T1000 (cell line): ENCODE measurements at regions not wholly inside any gene's neighbourhood (a gene's known extent, or its start where the extent isn't known, plus 50 kb on each side); places are given as distances from the start of the nearest gene placed in this dataset.
"Not testable (repeated sequence)": the region's sequence is repeated elsewhere in the genome, so short reads cannot be mapped to it uniquely, and the experiment has no call there.

Experiments
- DNase-seq: peaks from one replicate; lab custom pipeline; 2025; ENCODE audit warnings: mixed read lengths; lab: John Stamatoyannopoulos, UW

DNA sequence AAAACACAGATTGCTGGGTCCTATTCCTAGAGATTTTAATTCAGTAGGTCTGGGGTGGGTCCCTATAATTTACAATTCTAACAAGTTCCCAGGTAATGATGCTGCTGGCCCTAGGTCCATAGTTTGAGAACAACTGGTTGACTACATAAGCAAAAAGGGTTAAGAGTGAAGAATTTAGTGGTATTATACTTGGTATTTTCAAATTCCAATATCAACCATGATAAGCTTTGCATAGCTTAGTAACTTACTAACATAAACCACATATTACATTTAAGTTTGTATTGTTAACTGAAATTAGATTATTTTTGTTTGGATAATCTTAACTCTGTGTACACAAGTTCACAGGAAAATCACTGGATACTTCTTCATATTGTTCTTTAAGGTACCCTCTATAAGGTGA is 862.9 kb upstream of the ACVR2A start:
- DNase-seq, result no peak

GRCh38 chr2:146979746-146980145 is 865.1 kb upstream of the ACVR2A start:
- no peak for DNase-seq

DNA sequence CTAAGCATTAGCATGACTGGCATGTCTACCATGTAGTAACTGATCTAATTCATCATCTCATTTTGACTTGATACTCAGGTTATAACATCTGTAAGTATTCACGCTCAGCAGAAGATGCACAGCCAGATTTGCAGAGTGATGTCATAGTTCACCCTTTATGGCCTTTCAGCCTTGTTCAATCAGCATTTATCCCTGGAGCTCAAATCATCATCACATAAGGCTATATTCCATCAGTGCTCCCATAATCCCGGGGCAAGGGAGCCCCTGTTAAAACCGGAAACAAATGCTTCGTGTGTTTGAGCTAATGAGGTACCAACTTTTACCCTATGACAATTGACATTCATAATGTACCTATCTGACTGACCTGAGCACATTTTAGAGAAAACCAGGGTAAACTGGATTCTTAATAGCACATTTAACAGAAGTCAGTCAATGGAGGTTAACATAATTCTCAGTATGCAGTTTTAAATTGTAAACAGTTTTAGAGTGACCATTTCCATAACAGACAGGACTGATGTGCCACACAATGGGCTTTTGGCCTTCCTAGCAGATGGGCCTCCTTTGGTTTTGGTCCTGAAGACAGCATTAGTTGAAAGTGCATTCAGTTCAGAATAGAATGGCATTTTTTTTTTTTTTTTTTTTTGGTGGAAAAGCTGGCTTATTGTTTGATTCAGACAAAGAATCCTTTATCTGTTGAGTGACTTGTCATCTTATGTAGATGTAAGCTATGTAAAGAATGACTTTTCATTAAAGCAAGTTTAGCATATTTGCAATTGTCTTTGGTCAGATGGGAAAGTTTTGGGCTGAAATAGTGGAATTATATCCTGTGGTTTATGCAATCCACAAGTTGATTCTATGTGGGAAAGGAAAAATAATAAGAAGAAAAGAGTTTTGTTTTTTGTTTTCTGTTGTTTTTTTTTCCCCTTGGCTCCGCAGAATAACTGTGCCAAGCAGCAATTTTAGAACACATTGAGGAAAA is 866.0 kb upstream of the ACVR2A start:
- no peak for DNase-seq

- DNase-seq, result not testable (repeated sequence)
Observed at GRCh38 chr2:146970981-146971380, 873.8 kb upstream of the ACVR2A start.

DNA sequence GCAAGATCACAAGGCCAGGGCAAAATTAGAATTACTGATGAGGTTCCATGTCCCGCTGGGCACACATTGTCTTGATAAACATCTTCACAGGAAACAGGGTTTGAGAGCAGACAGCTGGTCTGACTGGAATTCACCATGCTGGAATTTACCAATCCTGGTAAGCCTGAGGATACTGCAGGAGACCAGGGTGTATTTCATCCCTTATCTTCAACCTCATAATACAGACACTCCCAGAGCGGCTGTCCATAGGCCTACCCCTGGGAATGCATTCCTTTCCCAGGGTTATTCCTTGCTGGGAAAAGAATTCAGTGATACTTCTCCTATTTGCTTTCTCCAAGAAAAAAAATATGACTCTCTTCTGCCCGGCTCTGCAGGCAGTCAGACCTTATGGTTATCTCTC is 875.1 kb upstream of the ACVR2A start:
- not testable (repeated sequence) for DNase-seq

GRCh38 chr2:146964494-146964893 is 880.3 kb upstream of the ACVR2A start:
- no peak for DNase-seq

- DNase-seq, result no peak
Observed at GRCh38 chr2:146954544-146954943, 890.3 kb upstream of the ACVR2A start.

- no peak for DNase-seq
Observed at GRCh38 chr2:146952696-146953095, 892.1 kb upstream of the ACVR2A start.

- DNase-seq, result no peak
Observed at GRCh38 chr2:146950911-146951310, 893.9 kb upstream of the ACVR2A start.

- no peak for DNase-seq
Observed at GRCh38 chr2:146950361-146950760, 894.5 kb upstream of the ACVR2A start.

GRCh38 chr2:146949400-146949799 is 895.4 kb upstream of the ACVR2A start:
- DNase-seq, result no peak

GRCh38 chr2:146944601-146945000 is 900.2 kb upstream of the ACVR2A start:
- DNase-seq, result no peak

- DNase-seq, result no peak
Observed at GRCh38 chr2:146939991-146940685, 904.7 kb upstream of the ACVR2A start.

DNA sequence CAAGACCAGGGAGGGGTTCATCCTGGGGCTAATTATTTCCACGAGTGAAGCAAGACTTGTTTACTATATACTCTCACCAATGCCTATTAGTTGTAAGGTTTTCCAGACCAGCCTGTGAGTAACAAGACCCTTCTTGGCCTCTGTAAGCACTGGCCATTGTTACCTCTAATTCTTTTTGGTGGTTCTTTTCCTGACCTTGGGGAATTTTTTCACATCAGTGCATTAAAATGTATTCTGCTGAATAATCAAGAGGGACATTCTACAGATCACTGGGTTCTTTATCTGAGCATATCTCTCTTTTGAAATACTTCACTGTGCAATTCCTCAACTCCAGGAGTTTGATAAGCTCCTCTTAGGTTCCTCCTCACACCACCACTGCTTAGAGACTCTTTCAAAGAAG is 909.9 kb upstream of the ACVR2A start:
- DNase-seq, result no peak

DNA sequence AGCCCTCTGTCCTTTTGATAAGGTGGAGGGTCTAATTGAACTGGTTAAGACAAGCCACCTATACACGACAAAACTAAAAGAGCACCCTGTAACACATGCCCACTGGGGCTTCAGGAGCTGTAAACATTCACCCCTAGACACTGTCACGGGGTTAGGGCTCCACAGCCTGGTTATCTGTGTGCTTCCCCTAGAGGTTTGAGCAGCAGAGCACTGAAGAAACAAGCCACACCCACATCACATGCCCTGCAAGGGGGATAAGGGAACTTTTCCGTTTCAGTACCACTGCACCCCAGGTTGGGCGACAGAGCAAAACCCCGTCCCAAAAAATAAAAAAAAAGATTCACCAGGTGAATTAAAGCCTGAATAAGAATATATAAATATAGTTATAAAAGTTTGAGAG is 913.7 kb upstream of the ACVR2A start:
- no peak for DNase-seq

DNA sequence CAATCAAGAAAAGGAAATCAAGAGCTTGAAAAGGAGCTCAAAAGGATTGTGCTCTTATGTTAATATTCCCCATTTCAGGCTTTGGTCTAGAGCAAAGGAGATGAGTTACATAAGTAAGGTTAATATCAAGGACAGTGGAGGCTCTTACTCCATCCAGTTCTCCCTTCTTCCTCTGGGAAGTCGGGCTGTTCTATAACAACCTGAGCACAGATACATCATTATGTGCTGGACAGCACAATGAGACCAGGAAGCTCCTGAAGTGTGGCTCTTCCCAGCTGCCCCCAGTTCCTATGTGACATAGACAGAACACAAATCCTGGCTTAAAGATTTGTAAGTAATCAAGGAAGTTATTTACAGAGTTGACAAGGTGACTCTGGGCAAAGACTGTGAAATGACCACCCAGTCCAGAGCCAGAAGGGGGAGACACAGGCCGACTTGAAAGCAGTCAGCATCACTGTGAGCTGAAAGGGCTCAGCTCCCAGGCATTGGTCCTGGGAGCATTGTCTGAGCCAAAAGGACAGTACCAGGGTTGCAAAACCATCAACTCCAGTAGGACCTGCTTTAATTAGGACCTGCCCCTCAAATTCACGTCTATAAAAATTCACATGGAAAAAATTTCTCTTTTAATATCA is 917.6 kb upstream of the ACVR2A start:
- no peak for DNase-seq

- no peak for DNase-seq
Observed at GRCh38 chr2:146918280-146918679, 926.5 kb upstream of the ACVR2A start.

- no peak for DNase-seq
Observed at GRCh38 chr2:146917431-146918042, 927.3 kb upstream of the ACVR2A start.

GRCh38 chr2:146916914-146917313 is 927.9 kb upstream of the ACVR2A start:
- no peak for DNase-seq

DNA sequence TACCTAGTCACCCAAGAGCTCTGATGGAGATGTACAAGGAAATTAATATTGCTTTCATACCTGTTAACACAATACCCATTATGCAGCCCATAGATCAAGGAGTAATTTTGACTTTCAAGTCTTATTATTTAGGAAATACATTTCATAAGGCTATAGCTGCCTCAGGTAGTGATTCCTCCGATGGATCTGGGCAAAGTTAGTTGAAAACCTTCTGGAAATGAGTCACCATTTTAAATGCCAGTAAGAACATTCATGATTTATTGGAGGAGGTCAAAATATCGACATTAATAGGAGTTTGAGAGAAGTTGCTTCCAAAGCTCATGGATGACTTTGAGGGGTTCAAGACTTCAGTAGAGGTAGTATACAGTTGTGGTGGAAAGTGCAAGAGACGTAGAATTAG is 931.4 kb upstream of the ACVR2A start:
- DNase-seq, result no peak

- no peak for DNase-seq
Observed at GRCh38 chr2:146912536-146912935, 932.3 kb upstream of the ACVR2A start.

DNA sequence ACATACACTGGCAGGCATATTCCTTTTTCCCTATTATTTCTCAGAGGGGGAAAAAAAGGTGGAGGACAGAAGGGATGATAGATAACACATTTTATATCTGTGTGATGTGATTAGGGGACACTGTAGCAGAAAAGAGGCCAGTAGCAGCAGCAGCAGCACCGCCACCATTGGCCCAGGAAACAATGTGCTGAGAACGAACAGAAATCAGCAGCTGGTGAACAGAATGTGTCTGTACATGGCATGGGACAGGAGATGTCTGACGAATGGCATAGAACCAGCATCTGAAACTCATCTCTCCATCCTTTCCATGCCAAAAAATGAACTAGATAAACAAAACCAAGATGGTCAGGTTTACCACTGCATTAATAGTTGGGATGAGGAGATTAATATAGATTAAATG is 936.1 kb upstream of the ACVR2A start:
- no peak for DNase-seq
